ENCODE measurements at regions not wholly inside any gene's neighbourhood (a gene's known extent, or its start where the extent isn't known, plus 50 kb on each side); places are given as distances from the start of the nearest gene placed in this dataset.

GRCh38 chr3:94709249-94709902, 646.5 kb downstream of the NSUN3 start (continued):
- TF ChIP-seq SIN3A (conservative IDR thresholded peaks at IDR 0.05 in 1 of 2, IDR thresholded peaks at IDR 0.05 in 1 of 2; ENCODE audit: low read depth in 1 of 2, low read length in 2 of 2) (no peak), CTBP2 (IDR thresholded peaks at IDR 0.05; ENCODE audit: borderline replicate concordance, insufficient read depth, insufficient read length, low read length) (no peak), CEBPB (IDR thresholded peaks at IDR 0.05; ENCODE audit: low read depth, low read length) (no peak), FOSL1 (IDR thresholded peaks at IDR 0.05; ENCODE audit: insufficient read depth, low read depth, low read length) (no peak)
- TF ChIP-seq, protein P1, sequence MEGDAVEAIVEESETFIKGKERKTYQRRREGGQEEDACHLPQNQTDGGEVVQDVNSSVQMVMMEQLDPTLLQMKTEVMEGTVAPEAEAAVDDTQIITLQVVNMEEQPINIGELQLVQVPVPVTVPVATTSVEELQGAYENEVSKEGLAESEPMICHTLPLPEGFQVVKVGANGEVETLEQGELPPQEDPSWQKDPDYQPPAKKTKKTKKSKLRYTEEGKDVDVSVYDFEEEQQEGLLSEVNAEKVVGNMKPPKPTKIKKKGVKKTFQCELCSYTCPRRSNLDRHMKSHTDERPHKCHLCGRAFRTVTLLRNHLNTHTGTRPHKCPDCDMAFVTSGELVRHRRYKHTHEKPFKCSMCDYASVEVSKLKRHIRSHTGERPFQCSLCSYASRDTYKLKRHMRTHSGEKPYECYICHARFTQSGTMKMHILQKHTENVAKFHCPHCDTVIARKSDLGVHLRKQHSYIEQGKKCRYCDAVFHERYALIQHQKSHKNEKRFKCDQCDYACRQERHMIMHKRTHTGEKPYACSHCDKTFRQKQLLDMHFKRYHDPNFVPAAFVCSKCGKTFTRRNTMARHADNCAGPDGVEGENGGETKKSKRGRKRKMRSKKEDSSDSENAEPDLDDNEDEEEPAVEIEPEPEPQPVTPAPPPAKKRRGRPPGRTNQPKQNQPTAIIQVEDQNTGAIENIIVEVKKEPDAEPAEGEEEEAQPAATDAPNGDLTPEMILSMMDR (IDR thresholded peaks at IDR 0.05; ENCODE audit: control extremely low read depth in 1 of 3, insufficient read depth in 1 of 3, low read depth in 1 of 3, low read length in 3 of 3) = no peak
- TF ChIP-seq, protein P2, sequence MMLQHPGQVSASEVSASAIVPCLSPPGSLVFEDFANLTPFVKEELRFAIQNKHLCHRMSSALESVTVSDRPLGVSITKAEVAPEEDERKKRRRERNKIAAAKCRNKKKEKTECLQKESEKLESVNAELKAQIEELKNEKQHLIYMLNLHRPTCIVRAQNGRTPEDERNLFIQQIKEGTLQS (IDR thresholded peaks at IDR 0.05; ENCODE audit: insufficient read depth, low read depth, low read length) = no peak

Measured in H1 (cell line).